GM12865 (cell line): ENCODE measurements at regions not wholly inside any gene's neighbourhood (a gene's known extent, or its start where the extent isn't known, plus 50 kb on each side); places are given as distances from the start of the nearest gene placed in this dataset.

Experiments
- DNase-seq: peaks from one replicate; pipeline ENCODE4 v3.0.0; 2010; ENCODE audit warnings: low read depth
- H3K4me3 ChIP-seq: 2 replicates; pipeline ENCODE4 v1.5.1; 2011; ENCODE audit warnings: mild to moderate bottlenecking, low read depth, low read length, control low read depth
- TF ChIP-seq, protein P1 (sequence below): IDR thresholded peaks from 2 replicates; pipeline ENCODE4 v1.5.1; 2011; ENCODE audit warnings: low read length, control low read depth, low read depth, inconsistent platforms; ENCODE audit not compliant: insufficient read depth; ENCODE audit errors: missing control alignments

DNA sequence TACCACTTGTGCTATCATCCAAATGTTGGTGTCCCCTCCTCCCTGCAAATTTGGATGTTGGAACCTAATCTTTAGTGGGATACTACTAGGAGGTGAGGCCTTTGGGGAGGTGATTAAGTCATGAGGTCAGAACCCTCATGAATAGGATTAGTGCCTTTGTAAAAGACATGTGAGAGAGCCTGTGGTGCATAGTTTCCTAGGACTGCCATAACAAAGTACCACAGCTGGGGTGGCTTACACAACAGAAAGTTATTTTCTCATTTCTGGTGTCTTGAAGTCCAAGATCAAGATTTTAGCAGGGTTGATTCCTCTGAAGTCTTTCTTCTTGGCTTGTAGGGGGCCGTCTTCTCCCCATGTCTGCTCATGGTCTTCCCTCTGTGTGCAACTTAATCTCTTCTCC is 562.6 kb upstream of the ARGLU1 start:
- H3K4me3 ChIP-seq: no peak overlapping the region
- TF ChIP-seq, protein P1, sequence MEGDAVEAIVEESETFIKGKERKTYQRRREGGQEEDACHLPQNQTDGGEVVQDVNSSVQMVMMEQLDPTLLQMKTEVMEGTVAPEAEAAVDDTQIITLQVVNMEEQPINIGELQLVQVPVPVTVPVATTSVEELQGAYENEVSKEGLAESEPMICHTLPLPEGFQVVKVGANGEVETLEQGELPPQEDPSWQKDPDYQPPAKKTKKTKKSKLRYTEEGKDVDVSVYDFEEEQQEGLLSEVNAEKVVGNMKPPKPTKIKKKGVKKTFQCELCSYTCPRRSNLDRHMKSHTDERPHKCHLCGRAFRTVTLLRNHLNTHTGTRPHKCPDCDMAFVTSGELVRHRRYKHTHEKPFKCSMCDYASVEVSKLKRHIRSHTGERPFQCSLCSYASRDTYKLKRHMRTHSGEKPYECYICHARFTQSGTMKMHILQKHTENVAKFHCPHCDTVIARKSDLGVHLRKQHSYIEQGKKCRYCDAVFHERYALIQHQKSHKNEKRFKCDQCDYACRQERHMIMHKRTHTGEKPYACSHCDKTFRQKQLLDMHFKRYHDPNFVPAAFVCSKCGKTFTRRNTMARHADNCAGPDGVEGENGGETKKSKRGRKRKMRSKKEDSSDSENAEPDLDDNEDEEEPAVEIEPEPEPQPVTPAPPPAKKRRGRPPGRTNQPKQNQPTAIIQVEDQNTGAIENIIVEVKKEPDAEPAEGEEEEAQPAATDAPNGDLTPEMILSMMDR: no peak
- no peak for DNase-seq

DNA sequence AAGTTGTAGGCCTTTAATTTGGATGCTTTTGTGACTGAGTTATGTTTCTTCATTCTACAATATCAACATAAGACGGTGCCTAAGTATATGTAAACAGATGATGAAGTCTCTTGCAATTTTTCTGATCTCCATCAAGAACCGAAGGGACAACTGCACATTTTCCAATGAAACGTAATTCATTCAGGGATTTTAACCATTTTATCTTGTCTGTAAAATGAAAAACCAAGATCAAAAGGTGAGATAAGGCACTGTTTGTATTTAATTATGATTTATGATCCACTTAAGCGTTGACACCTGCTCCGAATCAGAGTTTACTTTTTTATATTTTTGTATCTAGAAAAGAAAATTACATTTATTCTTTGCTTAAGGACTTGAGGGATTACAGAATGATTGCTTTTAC is 556.8 kb upstream of the ARGLU1 start:
- H3K4me3 ChIP-seq: no peak overlapping the region
- TF ChIP-seq, protein P1: no peak
- no peak for DNase-seq

DNA sequence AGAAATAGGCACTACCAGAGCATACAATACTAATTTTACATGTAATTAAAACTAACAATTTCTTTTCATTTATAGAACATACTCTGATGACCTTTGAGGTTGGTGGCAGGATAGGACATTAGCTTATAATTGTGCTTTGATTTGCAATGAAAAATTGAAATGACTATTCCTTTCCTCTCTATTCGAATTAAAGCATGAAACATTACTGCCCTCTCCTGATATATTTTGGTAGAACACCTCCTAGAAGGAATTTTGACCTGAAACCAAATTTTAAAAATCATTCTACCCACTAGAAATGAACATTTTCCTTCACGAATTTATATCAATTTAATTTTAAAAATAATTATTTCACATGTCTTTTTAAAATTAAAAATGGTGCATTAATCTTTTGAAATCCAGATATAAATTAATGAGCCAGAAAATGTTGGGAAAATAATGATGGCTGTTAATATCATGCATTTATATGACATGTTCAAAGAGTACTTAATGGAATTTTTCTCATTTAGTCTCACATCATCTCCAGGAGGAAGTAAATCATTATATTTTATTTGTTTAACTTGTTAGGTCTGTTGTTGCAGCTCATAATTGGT is 556.3 kb upstream of the ARGLU1 start:
- no peak for DNase-seq
- TF ChIP-seq, protein P1: peak; percentile 9
- no peak overlapping the region for H3K4me3 ChIP-seq

DNA sequence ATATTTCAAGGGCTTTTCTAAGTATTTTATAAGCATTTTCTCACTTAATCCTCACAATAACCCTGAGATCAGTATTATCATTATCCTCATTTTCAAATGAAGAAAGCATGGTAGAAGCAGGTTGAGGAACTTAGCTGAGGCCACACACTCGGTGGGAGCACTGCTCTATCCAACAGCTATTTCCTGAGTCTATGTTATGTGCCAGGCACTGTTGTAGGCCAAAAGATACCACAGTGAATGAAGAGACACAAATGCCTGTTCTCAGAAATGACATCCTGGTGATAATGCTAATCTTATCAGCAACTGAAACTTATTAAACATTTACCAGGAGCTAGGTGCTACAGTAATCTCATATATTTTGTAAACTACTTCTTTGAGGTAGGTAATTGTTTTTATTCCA is 553.9 kb upstream of the ARGLU1 start:
- no peak for DNase-seq
- TF ChIP-seq, protein P1: no peak
- no peak overlapping the region for H3K4me3 ChIP-seq

DNA sequence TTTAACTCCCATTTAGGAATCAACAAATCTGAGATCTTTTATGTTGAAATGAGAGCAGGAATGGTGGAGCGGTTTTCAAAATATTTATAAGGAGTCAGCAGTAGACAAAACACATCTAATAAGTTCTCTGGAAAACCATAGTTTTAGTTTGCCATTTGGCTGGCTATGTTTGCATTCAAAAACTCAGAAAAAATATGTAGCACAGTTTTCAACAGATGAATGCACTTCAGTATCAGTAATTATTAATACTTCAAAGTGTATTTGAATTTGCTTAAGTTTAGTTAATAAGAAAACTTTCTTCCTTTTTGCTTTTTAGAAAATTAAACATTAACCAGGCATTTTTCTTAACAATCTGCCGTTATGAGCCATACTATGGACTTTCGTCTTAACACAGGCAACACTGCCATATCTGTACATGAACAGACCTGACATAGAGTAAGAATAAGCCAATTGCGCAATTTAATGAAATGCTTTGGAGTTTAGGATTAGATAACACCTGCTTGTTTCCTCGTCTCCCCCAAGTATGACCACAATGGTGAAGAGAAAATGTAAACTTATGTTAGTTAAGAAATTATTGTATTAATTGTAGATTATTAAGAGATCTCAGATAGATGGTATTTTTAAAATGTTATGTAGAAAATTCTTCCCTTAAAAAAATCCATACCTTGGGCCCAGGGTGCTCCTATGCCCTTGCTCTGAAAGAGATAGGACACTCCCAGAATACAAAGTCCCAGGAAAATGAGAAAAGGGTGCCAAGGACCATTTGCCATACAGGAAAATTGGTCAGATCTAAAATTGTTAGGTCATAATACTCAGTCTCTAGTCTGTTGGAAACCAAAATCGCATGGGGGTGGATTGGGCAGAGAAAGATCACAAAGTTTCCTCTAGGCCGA is 552.3 kb upstream of the ARGLU1 start:
- H3K4me3 ChIP-seq: no peak overlapping the region
- no peak for DNase-seq
- TF ChIP-seq, protein P1: no peak

DNA sequence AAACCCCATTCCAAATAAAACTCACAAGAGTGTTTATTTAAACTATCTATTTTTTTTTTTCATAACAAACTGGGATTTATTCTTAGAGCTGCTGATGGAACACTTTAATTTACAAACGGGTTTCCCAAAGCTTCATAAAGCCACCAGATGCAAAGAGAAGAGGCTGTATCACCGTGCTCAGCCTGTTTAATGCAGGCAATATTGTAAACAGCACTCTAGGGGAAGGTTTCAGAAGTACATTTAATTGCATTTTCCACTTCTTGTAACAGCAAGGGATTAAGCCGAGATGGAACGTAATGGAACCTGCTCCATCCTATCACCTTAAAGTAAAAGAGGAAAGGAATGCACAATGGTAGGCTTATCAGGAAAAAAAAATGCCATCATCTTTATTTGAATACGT is 550.6 kb upstream of the ARGLU1 start:
- no peak for DNase-seq
- H3K4me3 ChIP-seq: no peak overlapping the region
- TF ChIP-seq, protein P1: no peak
